ENCODE measurements at regions not wholly inside any gene's neighbourhood (a gene's known extent, or its start where the extent isn't known, plus 50 kb on each side); places are given as distances from the start of the nearest gene placed in this dataset.
"Not testable (repeated sequence)": the region's sequence is repeated elsewhere in the genome, so short reads cannot be mapped to it uniquely, and the experiment has no call there.

- no peak for TF ChIP-seq CTCF (IDR thresholded peaks at IDR 0.05; ENCODE audit: poor library complexity, severe bottlenecking)
- H3K4me3 ChIP-seq (ENCODE audit: severe bottlenecking), result no peak overlapping the region
- no peaks in the 10 kb centered on the region for H3K9me3 ChIP-seq (ENCODE audit: severe bottlenecking)
- no peaks in the 10 kb centered on the region for H3K27me3 ChIP-seq (ENCODE audit: insufficient read depth, poor library complexity, severe bottlenecking)
- peaks cover 17% of the 10 kb centered on the region for H3K4me1 ChIP-seq (ENCODE audit: insufficient read depth, poor library complexity, severe bottlenecking)
- H3K36me3 ChIP-seq (ENCODE audit: low read depth), result no peaks in the 10 kb centered on the region
- ATAC-seq (ENCODE audit: low read depth) (peak; percentile 78), DNase-seq (ENCODE audit: low spot score) (no peak)
- H3K27ac ChIP-seq (ENCODE audit: poor library complexity, severe bottlenecking), result peak overlapping the region; percentile 25
Measured at GRCh38 chr2:5188636-5189035, 503.5 kb upstream of the SOX11 start.

- H3K9me3 ChIP-seq (ENCODE audit: severe bottlenecking), result no peaks in the 10 kb centered on the region
- ATAC-seq (ENCODE audit: low read depth) (0 out of 3 replicates have a peak, but pooled peaks have one; percentile 33), DNase-seq (ENCODE audit: low spot score) (no peak)
- no peaks in the 10 kb centered on the region for H3K36me3 ChIP-seq (ENCODE audit: low read depth)
- no peak overlapping the region for H3K27ac ChIP-seq (ENCODE audit: poor library complexity, severe bottlenecking)
- no peaks in the 10 kb centered on the region for H3K27me3 ChIP-seq (ENCODE audit: insufficient read depth, poor library complexity, severe bottlenecking)
- no peak overlapping the region for H3K4me3 ChIP-seq (ENCODE audit: severe bottlenecking)
- H3K4me1 ChIP-seq (ENCODE audit: insufficient read depth, poor library complexity, severe bottlenecking), result peaks cover 17% of the 10 kb centered on the region
- TF ChIP-seq CTCF (IDR thresholded peaks at IDR 0.05; ENCODE audit: poor library complexity, severe bottlenecking), result no peak
Measured at GRCh38 chr2:5190023-5190422, 502.2 kb upstream of the SOX11 start.

GRCh38 chr2:5195636-5196035 lies 496.5 kb upstream of the SOX11 start:
- Histone ChIP-seq H3K9me3 (ENCODE audit: severe bottlenecking) (no peaks in the 10 kb centered on the region), H3K27me3 (ENCODE audit: insufficient read depth, poor library complexity, severe bottlenecking) (no peaks in the 10 kb centered on the region), H3K36me3 (ENCODE audit: low read depth) (no peaks in the 10 kb centered on the region), H3K4me1 (ENCODE audit: insufficient read depth, poor library complexity, severe bottlenecking) (no peaks in the 10 kb centered on the region), H3K27ac (ENCODE audit: poor library complexity, severe bottlenecking) (no peak overlapping the region), H3K4me3 (ENCODE audit: severe bottlenecking) (no peak overlapping the region)
- no peak for DNase-seq (ENCODE audit: low spot score)
- ATAC-seq (ENCODE audit: low read depth), result no peak
- TF ChIP-seq CTCF (IDR thresholded peaks at IDR 0.05; ENCODE audit: poor library complexity, severe bottlenecking), result no peak

- TF ChIP-seq CTCF (IDR thresholded peaks at IDR 0.05; ENCODE audit: poor library complexity, severe bottlenecking), result no peak
Measured at GRCh38 chr2:5203134-5203755, 488.9 kb upstream of the SOX11 start.

GRCh38 chr2:5206742-5207141 lies 485.4 kb upstream of the SOX11 start:
- not testable (repeated sequence) for H3K4me1 ChIP-seq (ENCODE audit: insufficient read depth, poor library complexity, severe bottlenecking); H3K36me3 ChIP-seq (ENCODE audit: low read depth); ATAC-seq (ENCODE audit: low read depth); H3K4me3 ChIP-seq (ENCODE audit: severe bottlenecking); H3K27ac ChIP-seq (ENCODE audit: poor library complexity, severe bottlenecking); DNase-seq (ENCODE audit: low spot score); H3K27me3 ChIP-seq (ENCODE audit: insufficient read depth, poor library complexity, severe bottlenecking); H3K9me3 ChIP-seq (ENCODE audit: severe bottlenecking)

More at GRCh38 chr2:5203134-5203755, 488.9 kb upstream of the SOX11 start:
- no peaks in the 10 kb centered on the region for H3K27me3 ChIP-seq (ENCODE audit: insufficient read depth, poor library complexity, severe bottlenecking)
- H3K4me3 ChIP-seq (ENCODE audit: severe bottlenecking), result no peak overlapping the region
- DNase-seq (ENCODE audit: low spot score), result no peak
- H3K36me3 ChIP-seq (ENCODE audit: low read depth), result no peaks in the 10 kb centered on the region
- no peak for ATAC-seq (ENCODE audit: low read depth)
- H3K9me3 ChIP-seq (ENCODE audit: severe bottlenecking), result no peaks in the 10 kb centered on the region
- H3K27ac ChIP-seq (ENCODE audit: poor library complexity, severe bottlenecking), result no peak overlapping the region
- H3K4me1 ChIP-seq (ENCODE audit: insufficient read depth, poor library complexity, severe bottlenecking), result no peaks in the 10 kb centered on the region
